ENCODE measurements at regions not wholly inside any gene's neighbourhood (a gene's known extent, or its start where the extent isn't known, plus 50 kb on each side); places are given as distances from the start of the nearest gene placed in this dataset.
"Not testable (repeated sequence)": the region's sequence is repeated elsewhere in the genome, so short reads cannot be mapped to it uniquely, and the experiment has no call there.

- no peak for DNase-seq
Measured at GRCh38 chr3:116512281-116512680, 67.0 kb upstream of the LSAMP start.

GRCh38 chr3:116512931-116513330 is 67.6 kb upstream of the LSAMP start:
- DNase-seq, result no peak

GRCh38 chr3:116515973-116516372 is 70.7 kb upstream of the LSAMP start:
- no peak for DNase-seq

GRCh38 chr3:116517308-116517707 is 72.0 kb upstream of the LSAMP start:
- DNase-seq, result peak; percentile 49

- DNase-seq, result not testable (repeated sequence)
Measured at GRCh38 chr3:116519101-116519500, 73.8 kb upstream of the LSAMP start.

- DNase-seq, result not testable (repeated sequence)
Measured at GRCh38 chr3:116519823-116520222, 74.5 kb upstream of the LSAMP start.

- no peak for DNase-seq
Measured at GRCh38 chr3:116524453-116525210, 79.3 kb upstream of the LSAMP start.

GRCh38 chr3:116552246-116552645 is 107.0 kb upstream of the LSAMP start:
- DNase-seq, result peak; percentile 55

GRCh38 chr3:116553355-116553754 is 108.1 kb upstream of the LSAMP start:
- no peak for DNase-seq

- no peak for DNase-seq
Measured at GRCh38 chr3:116561529-116561928, 116.2 kb upstream of the LSAMP start.

- DNase-seq, result peak; percentile 21
Measured at GRCh38 chr3:116563351-116563750, 118.1 kb upstream of the LSAMP start.

- no peak for DNase-seq
Measured at GRCh38 chr3:116566478-116566960, 121.2 kb upstream of the LSAMP start.

GRCh38 chr3:116569611-116570010 is 124.3 kb upstream of the LSAMP start:
- DNase-seq, result no peak

GRCh38 chr3:116579840-116580239 is 129.7 kb upstream of the TUSC7 start:
- peak; percentile 35 for DNase-seq

- no peak for DNase-seq
Measured at GRCh38 chr3:116586285-116586944, 123.2 kb upstream of the TUSC7 start.

- DNase-seq, result no peak
Measured at GRCh38 chr3:116591236-116591635, 118.3 kb upstream of the TUSC7 start.

GRCh38 chr3:116601206-116601605 is 108.4 kb upstream of the TUSC7 start:
- DNase-seq, result no peak

GRCh38 chr3:116607205-116607604 is 102.4 kb upstream of the TUSC7 start:
- DNase-seq, result no peak

- no peak for DNase-seq
Measured at GRCh38 chr3:116610124-116610523, 99.5 kb upstream of the TUSC7 start.

- peak; percentile 45 for DNase-seq
Measured at GRCh38 chr3:116614795-116615362, 94.7 kb upstream of the TUSC7 start.

- no peak for DNase-seq
Measured at GRCh38 chr3:116618138-116618537, 91.4 kb upstream of the TUSC7 start.

GRCh38 chr3:116618930-116619329 is 90.6 kb upstream of the TUSC7 start:
- DNase-seq, result no peak

- no peak for DNase-seq
Measured at GRCh38 chr3:116630494-116630893, 79.1 kb upstream of the TUSC7 start.

- no peak for DNase-seq
Measured at GRCh38 chr3:116639641-116640040, 69.9 kb upstream of the TUSC7 start.

All from OCI-M1 (cell line).